ENCODE measurements at regions not wholly inside any gene's neighbourhood (a gene's known extent, or its start where the extent isn't known, plus 50 kb on each side); places are given as distances from the start of the nearest gene placed in this dataset.

DNA sequence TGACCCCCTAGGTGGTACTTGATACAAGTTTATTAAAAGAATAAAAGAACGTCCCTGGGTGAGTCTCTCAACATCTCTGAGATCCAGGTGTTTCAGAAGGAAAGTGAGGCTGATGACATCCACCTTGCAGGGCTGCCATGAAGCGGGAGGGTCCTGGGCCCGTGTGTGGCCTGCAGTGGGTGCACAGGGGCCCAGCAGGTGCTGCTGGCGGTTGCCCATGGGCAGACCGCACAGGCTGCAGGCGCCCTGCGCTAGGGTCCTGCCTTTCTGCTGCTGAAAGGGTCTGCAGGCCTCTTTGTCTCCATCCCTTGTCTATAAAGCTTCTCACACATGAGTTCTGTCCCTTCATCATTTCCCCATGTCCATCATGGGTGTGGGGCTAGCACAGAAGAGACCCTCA, 247.0 kb downstream of the TFCP2L1 start:
- H3K27ac Mint-ChIP-seq: no peak overlapping the region
- no peak overlapping the region for H3K4me3 Mint-ChIP-seq (ENCODE audit: low read depth)
- H3K4me1 Mint-ChIP-seq (ENCODE audit: low read depth): peaks cover 30% of the 10 kb centered on the region
- H3K27me3 Mint-ChIP-seq: peaks cover 66% of the 10 kb centered on the region
- TF ChIP-seq, protein P1, sequence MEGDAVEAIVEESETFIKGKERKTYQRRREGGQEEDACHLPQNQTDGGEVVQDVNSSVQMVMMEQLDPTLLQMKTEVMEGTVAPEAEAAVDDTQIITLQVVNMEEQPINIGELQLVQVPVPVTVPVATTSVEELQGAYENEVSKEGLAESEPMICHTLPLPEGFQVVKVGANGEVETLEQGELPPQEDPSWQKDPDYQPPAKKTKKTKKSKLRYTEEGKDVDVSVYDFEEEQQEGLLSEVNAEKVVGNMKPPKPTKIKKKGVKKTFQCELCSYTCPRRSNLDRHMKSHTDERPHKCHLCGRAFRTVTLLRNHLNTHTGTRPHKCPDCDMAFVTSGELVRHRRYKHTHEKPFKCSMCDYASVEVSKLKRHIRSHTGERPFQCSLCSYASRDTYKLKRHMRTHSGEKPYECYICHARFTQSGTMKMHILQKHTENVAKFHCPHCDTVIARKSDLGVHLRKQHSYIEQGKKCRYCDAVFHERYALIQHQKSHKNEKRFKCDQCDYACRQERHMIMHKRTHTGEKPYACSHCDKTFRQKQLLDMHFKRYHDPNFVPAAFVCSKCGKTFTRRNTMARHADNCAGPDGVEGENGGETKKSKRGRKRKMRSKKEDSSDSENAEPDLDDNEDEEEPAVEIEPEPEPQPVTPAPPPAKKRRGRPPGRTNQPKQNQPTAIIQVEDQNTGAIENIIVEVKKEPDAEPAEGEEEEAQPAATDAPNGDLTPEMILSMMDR (IDR thresholded peaks at IDR 0.05; ENCODE audit: unreplicated experiment): no peak
- no peaks in the 10 kb centered on the region for H3K9me3 Mint-ChIP-seq (ENCODE audit: low read depth)
- DNase-seq (ENCODE audit: low spot score, unreplicated experiment): no peak
- no peaks in the 10 kb centered on the region for H3K36me3 Mint-ChIP-seq (ENCODE audit: insufficient read depth)

DNA sequence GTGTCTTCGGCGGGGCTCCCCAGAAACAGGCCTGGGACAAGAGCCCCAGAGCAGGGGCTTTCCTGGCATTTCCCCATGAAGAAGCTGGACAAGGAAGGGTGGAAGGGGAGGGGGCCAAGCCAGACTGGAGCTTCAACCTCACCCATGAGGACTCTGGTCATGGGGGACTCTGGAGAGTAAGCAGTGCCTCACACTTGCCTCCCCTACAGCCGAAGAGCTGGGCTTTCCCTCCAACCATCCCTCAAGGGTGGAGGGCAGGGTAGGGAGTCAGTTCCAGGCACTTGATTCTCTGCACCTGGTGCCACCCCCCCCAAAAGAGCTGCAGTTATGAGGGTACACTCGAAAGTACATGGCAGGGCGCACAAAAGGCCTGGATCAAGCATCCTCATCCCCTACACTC, 246.6 kb downstream of the TFCP2L1 start:
- TF ChIP-seq, protein P1 (IDR thresholded peaks at IDR 0.05; ENCODE audit: unreplicated experiment): no peak
- Mint-ChIP-seq H3K4me3 (ENCODE audit: low read depth) (no peak overlapping the region), H3K9me3 (ENCODE audit: low read depth) (no peaks in the 10 kb centered on the region), H3K27ac (no peak overlapping the region), H3K36me3 (ENCODE audit: insufficient read depth) (no peaks in the 10 kb centered on the region), H3K27me3 (peaks cover 66% of the 10 kb centered on the region), H3K4me1 (ENCODE audit: low read depth) (peaks cover 30% of the 10 kb centered on the region)
- DNase-seq (ENCODE audit: low spot score, unreplicated experiment): no peak

DNA sequence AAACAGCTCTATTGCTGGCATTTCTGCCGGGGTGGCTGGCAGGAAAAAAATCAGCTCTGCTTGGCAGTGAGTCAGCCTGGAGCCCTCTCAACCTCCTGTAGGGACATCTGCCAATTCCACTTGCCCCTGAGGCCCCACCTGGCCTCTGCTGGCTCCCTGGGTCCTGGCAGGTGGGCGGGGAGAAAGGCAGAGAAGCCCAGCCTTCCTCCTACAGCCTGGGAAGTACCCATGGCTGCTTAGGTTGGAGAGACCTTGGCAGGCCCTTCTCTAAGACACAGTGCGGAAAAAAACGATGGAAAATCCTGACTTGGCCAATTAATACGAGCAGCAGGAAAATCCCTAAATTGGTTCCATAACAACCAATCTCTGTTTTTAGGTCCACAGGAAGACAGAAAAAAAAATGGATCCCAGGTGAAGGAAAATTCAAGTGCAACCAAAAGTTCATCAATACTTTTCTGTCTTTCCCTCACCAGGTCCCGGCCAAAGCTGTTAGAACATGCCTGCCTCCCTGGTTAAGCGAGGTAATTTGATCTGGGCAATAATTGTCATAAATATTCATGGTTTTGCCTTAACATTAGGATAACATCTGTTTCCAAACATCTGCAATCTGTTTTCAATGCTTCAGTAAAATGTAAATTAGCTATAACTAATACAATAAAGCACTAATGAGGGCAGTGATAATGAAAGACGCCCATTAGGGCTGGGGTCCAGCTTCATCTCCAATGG, 245.9 kb downstream of the TFCP2L1 start:
- H3K36me3 Mint-ChIP-seq (ENCODE audit: insufficient read depth): no peaks in the 10 kb centered on the region
- no peak overlapping the region for H3K4me3 Mint-ChIP-seq (ENCODE audit: low read depth)
- peaks cover 26% of the 10 kb centered on the region for H3K4me1 Mint-ChIP-seq (ENCODE audit: low read depth)
- no peak overlapping the region for H3K27ac Mint-ChIP-seq
- H3K27me3 Mint-ChIP-seq: peaks cover 66% of the 10 kb centered on the region
- TF ChIP-seq, protein P1 (IDR thresholded peaks at IDR 0.05; ENCODE audit: unreplicated experiment): no peak
- no peaks in the 10 kb centered on the region for H3K9me3 Mint-ChIP-seq (ENCODE audit: low read depth)
- no peak for DNase-seq (ENCODE audit: low spot score, unreplicated experiment)

DNA sequence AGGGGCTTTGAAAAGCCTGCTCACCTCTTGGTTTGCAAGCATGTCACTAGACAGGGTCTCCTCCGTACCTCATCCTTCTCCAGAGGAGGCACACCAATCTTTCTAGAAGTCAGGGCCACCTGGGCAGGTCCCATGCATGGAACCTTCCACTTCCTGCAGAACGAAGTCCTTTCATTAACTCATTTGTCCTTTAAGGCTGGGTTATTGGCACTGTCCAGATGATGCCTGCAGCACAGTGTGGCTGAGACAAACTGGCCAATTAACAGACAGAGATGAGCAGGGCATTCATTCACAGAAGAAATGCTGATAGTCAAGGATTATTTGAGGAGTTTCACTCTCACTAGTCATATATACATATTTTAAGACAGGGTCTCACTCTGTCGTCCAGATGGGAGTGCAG, 245.3 kb downstream of the TFCP2L1 start:
- no peaks in the 10 kb centered on the region for H3K9me3 Mint-ChIP-seq (ENCODE audit: low read depth)
- no peak overlapping the region for H3K4me3 Mint-ChIP-seq (ENCODE audit: low read depth)
- peaks cover 66% of the 10 kb centered on the region for H3K27me3 Mint-ChIP-seq
- H3K4me1 Mint-ChIP-seq (ENCODE audit: low read depth): peaks cover 24% of the 10 kb centered on the region
- H3K36me3 Mint-ChIP-seq (ENCODE audit: insufficient read depth): no peaks in the 10 kb centered on the region
- DNase-seq (ENCODE audit: low spot score, unreplicated experiment): no peak
- TF ChIP-seq, protein P1 (IDR thresholded peaks at IDR 0.05; ENCODE audit: unreplicated experiment): no peak
- H3K27ac Mint-ChIP-seq: no peak overlapping the region

DNA sequence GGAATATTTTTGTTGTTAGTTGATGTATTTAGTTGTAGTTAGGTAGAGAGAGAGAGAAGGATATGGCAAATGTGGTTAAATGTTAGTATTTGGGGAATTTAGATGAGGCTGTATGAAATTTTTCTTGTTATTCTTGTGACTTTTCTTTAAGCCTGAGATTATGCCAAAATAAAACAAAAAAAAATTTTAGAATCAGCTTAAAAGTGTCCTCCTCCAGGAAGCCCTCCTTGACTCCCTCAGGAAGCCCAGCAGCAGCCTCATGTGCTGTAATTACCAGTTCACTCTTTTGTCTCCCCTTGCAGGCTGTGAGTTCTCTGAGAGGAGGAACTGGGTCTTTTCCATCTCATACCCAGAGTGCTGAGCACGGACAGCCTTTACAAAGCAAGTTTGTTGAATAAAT, 243.5 kb downstream of the TFCP2L1 start:
- peaks cover 10% of the 10 kb centered on the region for H3K4me1 Mint-ChIP-seq (ENCODE audit: low read depth)
- peaks cover 83% of the 10 kb centered on the region for H3K27me3 Mint-ChIP-seq
- H3K27ac Mint-ChIP-seq: no peak overlapping the region
- no peak overlapping the region for H3K4me3 Mint-ChIP-seq (ENCODE audit: low read depth)
- no peaks in the 10 kb centered on the region for H3K36me3 Mint-ChIP-seq (ENCODE audit: insufficient read depth)
- TF ChIP-seq, protein P1 (IDR thresholded peaks at IDR 0.05; ENCODE audit: unreplicated experiment): no peak
- no peaks in the 10 kb centered on the region for H3K9me3 Mint-ChIP-seq (ENCODE audit: low read depth)
- DNase-seq (ENCODE audit: low spot score, unreplicated experiment): no peak
